Central memory CD8-positive, alpha-beta T cell (primary cell): ENCODE measurements at regions not wholly inside any gene's neighbourhood (a gene's known extent, or its start where the extent isn't known, plus 50 kb on each side); places are given as distances from the start of the nearest gene placed in this dataset.

Source experiments
- ATAC-seq: fragments of 150-1000 bp; cut with Tn5 transposase; replicated peaks from 2 replicates; pipeline ENCODE4 v1.10.0; 2022; ENCODE audit warnings: mild to moderate bottlenecking, moderate FRiP score, moderate number of reproducible peaks; ENCODE audit not compliant: poor library complexity, severe bottlenecking; ENCODE audit errors: extremely low read depth
- DNase-seq, 2 donors: peaks; one replicate each; pipeline ENCODE4 v3.0.0; 2021; ENCODE audit warnings: low spot score in 2 of 2
- H3K27ac Mint-ChIP-seq: one replicate; pipeline ENCODE4 v1.8.0; 2022; ENCODE audit warnings: low read depth, mild to moderate bottlenecking, moderate library complexity, mixed read lengths
- H3K27me3 Mint-ChIP-seq: one replicate; pipeline ENCODE4 v1.8.0; 2022; ENCODE audit warnings: mixed read lengths
- H3K36me3 Mint-ChIP-seq: one replicate; pipeline ENCODE4 v1.8.0; 2022; ENCODE audit warnings: mild to moderate bottlenecking, moderate library complexity, mixed read lengths; ENCODE audit not compliant: insufficient read depth
- H3K4me1 Mint-ChIP-seq: one replicate; pipeline ENCODE4 v1.8.0; 2022; ENCODE audit warnings: mixed read lengths
- H3K4me3 Mint-ChIP-seq: one replicate; pipeline ENCODE4 v1.8.0; 2022; ENCODE audit warnings: mild to moderate bottlenecking, moderate library complexity, mixed read lengths
- H3K9me3 Mint-ChIP-seq: one replicate; pipeline ENCODE4 v1.8.0; 2022; ENCODE audit warnings: mixed read lengths

GRCh38 chr4:141290771-141291170 lies 70.1 kb downstream of the ZNF330 start:
- no peak overlapping the region for H3K4me3 Mint-ChIP-seq
- H3K27ac Mint-ChIP-seq: no peak overlapping the region
- no peak for DNase-seq
- H3K9me3 Mint-ChIP-seq: no peaks in the 10 kb centered on the region
- no peak for ATAC-seq
- H3K4me1 Mint-ChIP-seq: no peaks in the 10 kb centered on the region
- no peaks in the 10 kb centered on the region for H3K36me3 Mint-ChIP-seq
- peaks cover 50% of the 10 kb centered on the region for H3K27me3 Mint-ChIP-seq

- DNase-seq: no peak
- no peak for ATAC-seq
- Mint-ChIP-seq H3K4me3 (no peak overlapping the region), H3K9me3 (no peaks in the 10 kb centered on the region), H3K27ac (no peak overlapping the region), H3K36me3 (no peaks in the 10 kb centered on the region), H3K27me3 (peaks cover 23% of the 10 kb centered on the region), H3K4me1 (no peaks in the 10 kb centered on the region)
Measured at GRCh38 chr4:141294306-141294705, 73.6 kb downstream of the ZNF330 start.

GRCh38 chr4:141301216-141301615 lies 80.5 kb downstream of the ZNF330 start:
- no peaks in the 10 kb centered on the region for H3K4me1 Mint-ChIP-seq
- H3K4me3 Mint-ChIP-seq: no peak overlapping the region
- H3K9me3 Mint-ChIP-seq: no peaks in the 10 kb centered on the region
- H3K27me3 Mint-ChIP-seq: peaks cover 9% of the 10 kb centered on the region
- H3K36me3 Mint-ChIP-seq: no peaks in the 10 kb centered on the region
- H3K27ac Mint-ChIP-seq: no peak overlapping the region
- DNase-seq (no peak), ATAC-seq (no peak)

- H3K27me3 Mint-ChIP-seq: peaks cover 9% of the 10 kb centered on the region
- no peak overlapping the region for H3K27ac Mint-ChIP-seq
- no peak for DNase-seq
- no peak overlapping the region for H3K4me3 Mint-ChIP-seq
- peaks cover 11% of the 10 kb centered on the region for H3K4me1 Mint-ChIP-seq
- no peaks in the 10 kb centered on the region for H3K9me3 Mint-ChIP-seq
- no peak for ATAC-seq
- no peaks in the 10 kb centered on the region for H3K36me3 Mint-ChIP-seq
Measured at GRCh38 chr4:141302924-141303323, 82.2 kb downstream of the ZNF330 start.

- no peaks in the 10 kb centered on the region for H3K36me3 Mint-ChIP-seq
- peaks cover 13% of the 10 kb centered on the region for H3K4me1 Mint-ChIP-seq
- H3K27ac Mint-ChIP-seq: no peak overlapping the region
- ATAC-seq: no peak
- H3K27me3 Mint-ChIP-seq: peaks cover 9% of the 10 kb centered on the region
- DNase-seq: no peak
- H3K4me3 Mint-ChIP-seq: no peak overlapping the region
- no peaks in the 10 kb centered on the region for H3K9me3 Mint-ChIP-seq
Measured at GRCh38 chr4:141304346-141304745, 83.7 kb downstream of the ZNF330 start.

GRCh38 chr4:141306331-141306730 lies 85.6 kb downstream of the ZNF330 start:
- Mint-ChIP-seq H3K9me3 (no peaks in the 10 kb centered on the region), H3K27ac (no peak overlapping the region), H3K4me1 (peaks cover 13% of the 10 kb centered on the region), H3K4me3 (no peak overlapping the region), H3K36me3 (no peaks in the 10 kb centered on the region), H3K27me3 (peaks cover 9% of the 10 kb centered on the region)
- ATAC-seq (no peak), DNase-seq (no peak)

- ATAC-seq: peak; percentile 97
- peaks cover 9% of the 10 kb centered on the region for H3K27me3 Mint-ChIP-seq
- H3K27ac Mint-ChIP-seq: no peak overlapping the region
- no peaks in the 10 kb centered on the region for H3K9me3 Mint-ChIP-seq
- H3K4me1 Mint-ChIP-seq: peaks cover 13% of the 10 kb centered on the region
- H3K36me3 Mint-ChIP-seq: no peaks in the 10 kb centered on the region
- DNase-seq: peak; percentile 37 to 62
- no peak overlapping the region for H3K4me3 Mint-ChIP-seq
Measured at GRCh38 chr4:141307241-141307689, 86.6 kb downstream of the ZNF330 start.

- ATAC-seq (no peak), DNase-seq (no peak)
- no peak overlapping the region for H3K27ac Mint-ChIP-seq
- no peak overlapping the region for H3K4me3 Mint-ChIP-seq
- no peaks in the 10 kb centered on the region for H3K27me3 Mint-ChIP-seq
- no peaks in the 10 kb centered on the region for H3K36me3 Mint-ChIP-seq
- H3K4me1 Mint-ChIP-seq: peaks cover 13% of the 10 kb centered on the region
- H3K9me3 Mint-ChIP-seq: no peaks in the 10 kb centered on the region
Measured at GRCh38 chr4:141309874-141310273, 89.2 kb downstream of the ZNF330 start.

GRCh38 chr4:141311246-141312204 lies 90.8 kb downstream of the ZNF330 start:
- H3K9me3 Mint-ChIP-seq: no peaks in the 10 kb centered on the region
- no peaks in the 10 kb centered on the region for H3K36me3 Mint-ChIP-seq
- DNase-seq (no peak), ATAC-seq (no peak)
- H3K4me3 Mint-ChIP-seq: no peak overlapping the region
- peaks cover 13% of the 10 kb centered on the region for H3K4me1 Mint-ChIP-seq
- no peak overlapping the region for H3K27ac Mint-ChIP-seq
- H3K27me3 Mint-ChIP-seq: peaks cover 5% of the 10 kb centered on the region

GRCh38 chr4:141314627-141315026 lies 93.9 kb downstream of the ZNF330 start:
- ATAC-seq (no peak), DNase-seq (no peak)
- H3K36me3 Mint-ChIP-seq: no peaks in the 10 kb centered on the region
- no peaks in the 10 kb centered on the region for H3K9me3 Mint-ChIP-seq
- H3K4me3 Mint-ChIP-seq: no peak overlapping the region
- no peaks in the 10 kb centered on the region for H3K4me1 Mint-ChIP-seq
- H3K27ac Mint-ChIP-seq: no peak overlapping the region
- peaks cover 31% of the 10 kb centered on the region for H3K27me3 Mint-ChIP-seq

GRCh38 chr4:141328560-141329173 lies 108.0 kb downstream of the ZNF330 start:
- no peaks in the 10 kb centered on the region for H3K4me1 Mint-ChIP-seq
- no peaks in the 10 kb centered on the region for H3K9me3 Mint-ChIP-seq
- no peak overlapping the region for H3K4me3 Mint-ChIP-seq
- no peaks in the 10 kb centered on the region for H3K36me3 Mint-ChIP-seq
- peaks cover 54% of the 10 kb centered on the region for H3K27me3 Mint-ChIP-seq
- DNase-seq (no peak), ATAC-seq (no peak)
- no peak overlapping the region for H3K27ac Mint-ChIP-seq

- Mint-ChIP-seq H3K4me1 (no peaks in the 10 kb centered on the region), H3K27ac (no peak overlapping the region), H3K27me3 (peaks cover 59% of the 10 kb centered on the region), H3K36me3 (no peaks in the 10 kb centered on the region), H3K9me3 (no peaks in the 10 kb centered on the region), H3K4me3 (no peak overlapping the region)
- DNase-seq (no peak), ATAC-seq (no peak)
Measured at GRCh38 chr4:141329174-141329569, 108.5 kb downstream of the ZNF330 start.

- no peaks in the 10 kb centered on the region for H3K9me3 Mint-ChIP-seq
- ATAC-seq (no peak), DNase-seq (no peak)
- H3K27me3 Mint-ChIP-seq: peaks cover 64% of the 10 kb centered on the region
- no peak overlapping the region for H3K4me3 Mint-ChIP-seq
- H3K4me1 Mint-ChIP-seq: no peaks in the 10 kb centered on the region
- no peaks in the 10 kb centered on the region for H3K36me3 Mint-ChIP-seq
- no peak overlapping the region for H3K27ac Mint-ChIP-seq
Measured at GRCh38 chr4:141330616-141331015, 109.9 kb downstream of the ZNF330 start.
